CD14-positive monocyte (primary cell): ENCODE measurements at regions not wholly inside any gene's neighbourhood (a gene's known extent, or its start where the extent isn't known, plus 50 kb on each side); places are given as distances from the start of the nearest gene placed in this dataset.
"Not testable (repeated sequence)": the region's sequence is repeated elsewhere in the genome, so short reads cannot be mapped to it uniquely, and the experiment has no call there.

Experiments
- DNase-seq, 3 donors: peaks; one replicate each; pipeline ENCODE4 v3.0.0-alpha.2; 2011 to 2022
- H2AFZ ChIP-seq: 2 replicates; pipeline ENCODE4 v1.6.0; 2012; ENCODE audit warnings: mild to moderate bottlenecking, low read depth, low read length, inconsistent platforms; ENCODE audit not compliant: insufficient read depth, poor library complexity, severe bottlenecking
- H3K27ac ChIP-seq, 2 donors: 1 replicate in 1 of 2; 2 replicates in 1 of 2; pipeline ENCODE4 v1.5.1; 2012 to 2013; ENCODE audit warnings: low read length in 2 of 2, control low read depth in 1 of 2, inconsistent platforms in 1 of 2, low read depth in 1 of 2, mild to moderate bottlenecking in 1 of 2
- H3K27me3 ChIP-seq, 2 donors: one replicate each; pipeline versions ENCODE4 v1.6.0 to v1.6.1; 2011 to 2013; ENCODE audit warnings: low read length in 2 of 2; ENCODE audit not compliant: control insufficient read depth in 2 of 2, insufficient read depth in 2 of 2
- H3K36me3 ChIP-seq, 2 donors: replicated peaks in 1 of 2; 1 replicate in 1 of 2; 2 replicates in 1 of 2; pipeline versions ENCODE4 v1.5.1 to v1.6.1; 2012 to 2013; ENCODE audit warnings: low read length in 2 of 2, control low read depth in 1 of 2, inconsistent platforms in 1 of 2, mild to moderate bottlenecking in 1 of 2; ENCODE audit not compliant: insufficient read depth in 2 of 2, control insufficient read depth in 1 of 2
- H3K4me1 ChIP-seq, 2 donors: 1 replicate in 1 of 2; 2 replicates in 1 of 2; pipeline versions ENCODE4 v1.5.1 to v1.6.1; 2012 to 2013; ENCODE audit warnings: low read length in 2 of 2, control low read depth in 1 of 2, inconsistent platforms in 1 of 2, mild to moderate bottlenecking in 1 of 2, moderate library complexity in 1 of 2; ENCODE audit not compliant: insufficient read depth in 2 of 2, control insufficient read depth in 1 of 2
- H3K4me2 ChIP-seq: replicated peaks from 2 replicates; pipeline ENCODE3; 2012; ENCODE audit warnings: low read length, moderate library complexity, mild to moderate bottlenecking; ENCODE audit not compliant: poor library complexity, severe bottlenecking; ENCODE audit errors: extremely low read depth
- H3K4me3 ChIP-seq, 3 experiments: fragments of 200-600 bp in 1 of 3; sonication (generic) in 1 of 3; replicated peaks in 1 of 3; 1 replicate in 2 of 3; 2 replicates in 1 of 3; pipeline ENCODE4 v1.5.1; 2011 to 2013; ENCODE audit warnings: low read length in 3 of 3, mild to moderate bottlenecking in 3 of 3, control low read depth in 2 of 3, low read depth in 2 of 3, inconsistent platforms in 1 of 3, moderate library complexity in 1 of 3
- H3K79me2 ChIP-seq: 2 replicates; pipeline ENCODE4 v1.6.0; 2012; ENCODE audit warnings: mild to moderate bottlenecking, control low read depth, inconsistent platforms, low read length, moderate library complexity; ENCODE audit not compliant: insufficient read depth
- H3K9ac ChIP-seq: 2 replicates; pipeline ENCODE4 v1.6.0; 2017; ENCODE audit warnings: low read length, mild to moderate bottlenecking; ENCODE audit not compliant: insufficient read depth, poor library complexity, severe bottlenecking
- H3K9me3 ChIP-seq, 2 donors: replicated peaks in 1 of 2; 1 replicate in 1 of 2; 2 replicates in 1 of 2; pipeline versions ENCODE4 v1.5.1 to v1.6.1; 2012 to 2013; ENCODE audit warnings: low read length in 2 of 2, control low read depth in 1 of 2; ENCODE audit not compliant: control insufficient read depth in 1 of 2, insufficient read depth in 1 of 2
- H4K20me1 ChIP-seq: 2 replicates; pipeline ENCODE4 v1.6.0; 2012; ENCODE audit warnings: mild to moderate bottlenecking, low read length, control low read depth, moderate library complexity; ENCODE audit not compliant: insufficient read depth
- H3K27ac Mint-ChIP-seq, 7 donors: one replicate each; pipeline ENCODE4 v1.8.0; 2020; ENCODE audit warnings: mild to moderate bottlenecking in 7 of 7, mixed read lengths in 7 of 7, moderate library complexity in 6 of 7, inconsistent platforms in 2 of 7
- H3K27me3 Mint-ChIP-seq, 3 donors: one replicate each; pipeline ENCODE4 v1.8.0; 2021 to 2022; ENCODE audit warnings: low read depth in 3 of 3, mild to moderate bottlenecking in 3 of 3, mixed read lengths in 3 of 3, moderate library complexity in 3 of 3, inconsistent platforms in 1 of 3
- H3K36me3 Mint-ChIP-seq, 2 donors: one replicate each; pipeline ENCODE4 v1.8.0; 2020; ENCODE audit warnings: mixed read lengths in 2 of 2, inconsistent platforms in 1 of 2, mild to moderate bottlenecking in 1 of 2
- H3K4me1 Mint-ChIP-seq: one replicate; pipeline ENCODE4 v1.8.0; 2020; ENCODE audit warnings: mild to moderate bottlenecking, mixed read lengths
- H3K4me3 Mint-ChIP-seq, 2 donors: one replicate each; pipeline ENCODE4 v1.8.0; 2020; ENCODE audit warnings: mild to moderate bottlenecking in 2 of 2, mixed read lengths in 2 of 2, moderate library complexity in 1 of 2
- H3K9me3 Mint-ChIP-seq, 7 donors: one replicate each; pipeline ENCODE4 v1.8.0; 2020 to 2022; ENCODE audit warnings: mixed read lengths in 7 of 7, mild to moderate bottlenecking in 6 of 7, moderate library complexity in 6 of 7, inconsistent platforms in 2 of 7
- CTCF ChIP-seq: fragments of 200-600 bp; IDR thresholded peaks from one replicate; pipeline ENCODE4 v1.8.0; 2022; ENCODE audit warnings: antibody characterized with exemption, mild to moderate bottlenecking
- WGBS: methylation state at CpG from one replicate; pipeline ENCODE4 v1.1.5; 2013; ENCODE audit warnings: missing lambda C conversion rate; ENCODE audit not compliant: insufficient coverage; 5-methylcytosine and 5-hydroxymethylcytosine counted together
- intact Hi-C, 2 donors: fragments of 100-400 bp; cut with micrococcal nuclease; formaldehyde crosslinking; loops; one replicate each; pipeline versions ENCODE4 v1.15.0 to v1.15.1; 2023

GRCh38 chr5:108558142-108558541 lies 176.2 kb upstream of the FBXL17 start:
- H3K27me3 ChIP-seq, H4K20me1 ChIP-seq, H3K27me3 Mint-ChIP-seq, H3K4me2 ChIP-seq, H3K27ac ChIP-seq, H3K4me1 Mint-ChIP-seq, H3K4me1 ChIP-seq, H3K9me3 ChIP-seq, H2AFZ ChIP-seq, H3K36me3 Mint-ChIP-seq, H3K4me3 Mint-ChIP-seq, H3K36me3 ChIP-seq, H3K4me3 ChIP-seq, DNase-seq, H3K79me2 ChIP-seq, intact Hi-C loops, H3K27ac Mint-ChIP-seq, H3K9ac ChIP-seq: not testable (repeated sequence)
- H3K9me3 Mint-ChIP-seq = peaks cover 2 to 14% (median 5%) of the 10 kb centered on the region in 7 donors
- WGBS = 90% methylated on average over 2 of the region's 5 CpGs

- Mint-ChIP-seq H3K4me3 (no peak overlapping the region), H3K36me3 (no peaks in the 10 kb centered on the region), H3K27me3 (no peaks in the 10 kb centered on the region), H3K4me1 (no peaks in the 10 kb centered on the region), H3K27ac (no peak overlapping the region), H3K9me3 (peaks cover 2 to 14% (median 5%) of the 10 kb centered on the region in 7 donors)
- WGBS = 92% methylated on average over 2 of the region's 2 CpGs
- Histone ChIP-seq H3K27ac (no peak overlapping the region), H3K9ac (no peak overlapping the region), H3K9me3 (no peaks in the 10 kb centered on the region), H2AFZ (no peak overlapping the region), H3K36me3 (no peaks in the 10 kb centered on the region), H4K20me1 (no peaks in the 10 kb centered on the region), H3K4me3 (no peak overlapping the region), H3K27me3 (no peaks in the 10 kb centered on the region), H3K4me2 (no peak overlapping the region), H3K79me2 (no peaks in the 10 kb centered on the region), H3K4me1 (no peaks in the 10 kb centered on the region)
- no peak for DNase-seq
- intact Hi-C loops = no loop called here
- no peak for TF ChIP-seq CTCF
Measured at GRCh38 chr5:108557686-108558085, 175.8 kb upstream of the FBXL17 start.
